GM12872 (cell line): ENCODE measurements at regions not wholly inside any gene's neighbourhood (a gene's known extent, or its start where the extent isn't known, plus 50 kb on each side); places are given as distances from the start of the nearest gene placed in this dataset.
A peak's percentile ranks its signal among the peaks of the same experiment; 100 is the strongest.

Source experiments
- CTCF ChIP-seq: IDR thresholded peaks from 3 replicates; pipeline ENCODE4 v1.5.1; 2011; ENCODE audit warnings: low read depth, mild to moderate bottlenecking, low read length, moderate library complexity; ENCODE audit not compliant: insufficient read depth

GRCh38 chr11:21810650-21811049, 382.2 kb upstream of the ANO5 start:
- TF ChIP-seq CTCF: no peak

GRCh38 chr11:21811572-21811971, 381.3 kb upstream of the ANO5 start:
- TF ChIP-seq CTCF: peak; percentile 11; the same call in 1 of the 3 replicates

DNA sequence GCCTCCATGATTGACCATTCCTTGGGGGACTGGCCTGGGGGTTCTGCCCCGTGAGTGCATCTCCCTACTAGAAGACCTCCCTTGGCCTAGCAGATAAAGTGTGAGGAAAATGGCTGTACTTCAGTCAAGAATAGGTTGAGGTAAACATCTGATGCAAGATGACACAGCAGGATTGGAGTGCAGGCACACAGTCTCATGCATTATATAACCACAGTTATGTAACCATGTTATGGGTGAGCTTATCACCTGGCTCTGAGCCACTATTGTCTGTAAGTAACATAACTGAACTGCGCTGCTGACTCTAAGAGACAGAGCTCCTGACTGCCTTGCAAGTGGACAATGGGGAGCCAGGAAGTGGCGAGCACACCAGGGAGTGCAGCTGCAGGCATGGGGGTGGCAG, 378.7 kb upstream of the ANO5 start:
- TF ChIP-seq CTCF: no peak

DNA sequence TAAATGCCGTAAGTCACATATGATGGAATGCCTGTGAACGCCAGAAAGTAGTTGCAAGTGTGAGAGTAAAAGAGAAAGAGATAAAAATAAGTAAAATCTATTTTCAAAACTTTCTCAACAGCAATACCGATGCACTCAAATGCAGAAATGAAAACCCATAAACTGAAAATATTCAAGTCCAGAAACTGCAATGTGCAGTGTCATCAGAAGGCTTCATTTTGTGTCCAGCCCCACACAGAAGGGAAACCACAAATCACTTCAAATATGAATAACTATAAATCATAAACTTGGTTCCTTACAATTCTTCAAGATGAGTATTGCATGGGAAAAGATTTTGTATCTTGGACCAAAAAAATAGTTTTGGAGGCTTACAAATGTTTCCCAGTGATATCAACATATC, 375.2 kb upstream of the ANO5 start:
- TF ChIP-seq CTCF: no peak

GRCh38 chr11:21820176-21820575, 372.7 kb upstream of the ANO5 start:
- TF ChIP-seq CTCF: no peak

DNA sequence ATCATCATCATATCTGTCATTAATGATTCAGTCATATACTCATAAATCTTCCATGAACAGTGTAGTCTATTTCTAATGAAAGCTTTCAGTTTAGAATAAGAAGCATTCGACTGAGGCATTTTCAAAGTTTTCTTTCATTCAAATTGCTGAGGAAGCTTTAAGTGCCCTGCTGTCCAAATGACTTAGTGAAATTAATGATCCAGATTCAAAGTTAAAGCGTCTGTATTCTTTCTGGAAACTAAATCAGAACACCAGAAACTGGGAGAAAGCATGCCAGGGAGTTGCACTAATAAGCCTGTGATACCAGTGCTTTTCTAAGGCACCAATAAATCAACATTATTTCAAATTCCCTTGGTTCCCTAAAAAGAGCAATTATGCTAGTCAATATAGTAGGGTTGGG, 367.8 kb upstream of the ANO5 start:
- TF ChIP-seq CTCF: no peak

DNA sequence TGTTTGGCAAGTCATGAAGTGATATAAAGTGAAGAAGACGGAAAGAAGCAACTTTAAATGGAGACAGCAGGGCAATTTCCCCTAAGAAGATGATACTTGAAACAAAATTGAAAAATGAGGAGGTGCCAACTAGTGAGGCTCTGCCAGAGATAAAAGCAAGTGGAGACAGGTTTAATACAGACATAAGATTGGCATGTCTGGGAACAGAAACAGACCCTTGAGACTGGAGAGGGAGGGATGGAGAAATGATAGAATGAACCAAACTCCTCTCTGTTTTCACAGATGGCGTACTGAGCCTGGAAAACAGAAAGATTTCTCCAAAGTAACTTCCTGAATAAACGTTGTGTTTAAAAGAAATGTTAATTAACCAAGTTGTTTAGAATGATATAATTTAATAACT, 354.5 kb upstream of the ANO5 start:
- no peak for TF ChIP-seq CTCF

DNA sequence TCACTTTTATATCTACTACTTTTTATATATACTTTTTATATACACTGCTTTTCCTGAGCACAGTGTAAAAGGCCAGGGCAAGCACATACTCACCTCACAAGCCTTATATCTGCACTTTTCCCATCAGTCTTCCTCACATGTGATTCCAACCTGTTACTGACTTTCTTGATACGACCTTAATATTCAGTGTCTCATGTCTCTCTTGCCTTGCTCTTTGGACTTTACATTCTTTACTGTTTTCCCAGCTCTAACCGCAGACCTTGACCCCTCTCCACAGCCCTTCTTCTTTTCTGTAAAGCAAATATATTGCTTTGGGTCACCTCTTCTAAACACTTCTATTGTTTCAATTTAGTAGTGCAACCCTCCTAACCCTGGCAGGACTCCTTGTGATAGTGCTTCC, 353.1 kb upstream of the ANO5 start:
- no peak for TF ChIP-seq CTCF
